GM12873 (cell line): ENCODE measurements at regions not wholly inside any gene's neighbourhood (a gene's known extent, or its start where the extent isn't known, plus 50 kb on each side); places are given as distances from the start of the nearest gene placed in this dataset.

Source experiments
- TF ChIP-seq, protein P1 (sequence below): IDR thresholded peaks from 2 replicates; pipeline ENCODE4 v1.5.1; 2012; ENCODE audit warnings: low read depth, mild to moderate bottlenecking, moderate library complexity, low read length, control low read depth; ENCODE audit not compliant: insufficient read depth; ENCODE audit errors: missing control alignments

DNA sequence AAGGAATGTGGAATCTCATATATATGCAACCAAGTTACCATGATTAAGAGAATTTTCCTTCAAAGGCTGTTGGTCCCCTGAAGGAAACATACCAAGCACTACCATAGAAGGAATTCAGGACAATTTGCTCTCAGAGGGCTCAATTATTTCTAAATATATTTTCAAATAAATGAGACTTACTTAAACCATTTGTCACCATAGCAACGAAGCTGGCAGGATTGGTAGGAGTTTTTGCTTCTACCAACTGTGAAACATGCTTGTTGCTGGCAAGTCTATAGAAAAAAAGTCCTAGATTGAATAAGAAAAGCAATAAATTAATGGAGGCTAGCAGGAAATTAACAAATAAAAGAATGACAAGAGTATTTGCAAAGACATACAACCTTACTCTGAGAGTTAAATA, 156.9 kb upstream of the NPSR1 start:
- TF ChIP-seq, protein P1, sequence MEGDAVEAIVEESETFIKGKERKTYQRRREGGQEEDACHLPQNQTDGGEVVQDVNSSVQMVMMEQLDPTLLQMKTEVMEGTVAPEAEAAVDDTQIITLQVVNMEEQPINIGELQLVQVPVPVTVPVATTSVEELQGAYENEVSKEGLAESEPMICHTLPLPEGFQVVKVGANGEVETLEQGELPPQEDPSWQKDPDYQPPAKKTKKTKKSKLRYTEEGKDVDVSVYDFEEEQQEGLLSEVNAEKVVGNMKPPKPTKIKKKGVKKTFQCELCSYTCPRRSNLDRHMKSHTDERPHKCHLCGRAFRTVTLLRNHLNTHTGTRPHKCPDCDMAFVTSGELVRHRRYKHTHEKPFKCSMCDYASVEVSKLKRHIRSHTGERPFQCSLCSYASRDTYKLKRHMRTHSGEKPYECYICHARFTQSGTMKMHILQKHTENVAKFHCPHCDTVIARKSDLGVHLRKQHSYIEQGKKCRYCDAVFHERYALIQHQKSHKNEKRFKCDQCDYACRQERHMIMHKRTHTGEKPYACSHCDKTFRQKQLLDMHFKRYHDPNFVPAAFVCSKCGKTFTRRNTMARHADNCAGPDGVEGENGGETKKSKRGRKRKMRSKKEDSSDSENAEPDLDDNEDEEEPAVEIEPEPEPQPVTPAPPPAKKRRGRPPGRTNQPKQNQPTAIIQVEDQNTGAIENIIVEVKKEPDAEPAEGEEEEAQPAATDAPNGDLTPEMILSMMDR: no peak

DNA sequence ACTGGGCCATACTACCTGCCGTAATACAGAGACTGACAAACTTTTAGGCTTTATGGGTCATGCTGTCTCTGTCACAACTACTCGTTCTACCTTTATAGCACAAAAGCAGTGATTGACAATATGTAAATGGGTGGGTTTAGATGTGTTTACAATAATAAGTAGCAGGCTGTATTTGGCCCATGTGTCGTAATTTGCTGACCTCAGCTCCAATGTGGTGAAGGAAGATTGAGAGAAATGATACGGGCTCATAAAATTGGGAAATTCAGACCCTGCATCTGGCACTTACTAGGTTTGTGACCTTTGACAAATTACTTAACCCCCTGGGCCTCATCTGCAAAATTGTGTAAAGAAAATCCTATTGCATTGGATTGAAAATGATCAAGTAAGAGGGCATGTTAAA, 150.8 kb upstream of the NPSR1 start:
- TF ChIP-seq, protein P1: no peak

DNA sequence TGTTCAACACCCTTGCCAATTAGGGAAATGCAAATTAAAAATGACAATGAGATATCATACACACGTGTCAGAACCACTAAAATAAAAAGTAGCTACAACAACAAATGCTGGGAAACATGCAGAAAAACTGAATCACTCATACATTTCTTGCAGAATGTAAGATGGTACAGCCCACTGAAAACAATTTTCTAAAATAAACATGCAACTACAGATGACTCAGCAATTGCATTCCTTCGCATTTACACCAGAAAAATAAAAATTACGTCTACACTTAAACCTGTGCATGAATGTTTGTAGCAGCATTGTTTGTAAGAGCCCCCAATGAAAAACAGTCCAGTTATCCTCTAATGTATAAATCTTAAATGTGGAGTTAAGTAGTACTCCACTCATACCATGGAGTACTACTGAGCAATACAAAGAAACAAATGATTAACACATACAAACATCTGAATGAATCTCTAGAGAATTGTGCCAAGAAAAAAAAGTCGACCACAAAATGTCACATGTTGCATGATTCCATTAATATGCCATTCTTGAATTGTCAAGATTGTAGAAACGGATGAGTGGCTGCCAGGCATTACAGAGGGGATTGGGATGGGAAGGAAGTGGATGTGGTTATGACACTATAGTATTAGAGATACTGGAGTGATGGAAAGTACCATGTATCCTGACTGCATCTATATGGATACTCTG, 134.6 kb upstream of the NPSR1 start:
- TF ChIP-seq, protein P1: no peak

DNA sequence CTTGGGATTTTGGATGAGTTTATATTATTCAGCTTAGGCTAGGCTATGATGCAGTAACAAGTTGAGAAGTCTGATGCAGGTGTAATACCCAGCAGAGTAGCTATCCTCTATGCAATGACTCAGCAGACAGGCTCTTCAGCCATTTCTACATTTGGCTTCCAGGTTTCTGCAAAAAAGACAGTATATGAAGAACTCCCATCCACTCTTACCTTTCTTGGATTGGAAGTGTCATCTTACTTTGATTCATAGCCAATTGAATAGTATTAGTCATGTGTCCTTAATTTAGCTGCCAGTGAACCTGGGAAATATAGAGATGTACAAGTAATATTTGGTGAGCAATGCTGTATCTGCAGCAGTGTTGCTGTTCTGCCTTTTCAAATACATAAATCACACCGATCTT, 127.8 kb upstream of the NPSR1 start:
- TF ChIP-seq, protein P1: no peak

DNA sequence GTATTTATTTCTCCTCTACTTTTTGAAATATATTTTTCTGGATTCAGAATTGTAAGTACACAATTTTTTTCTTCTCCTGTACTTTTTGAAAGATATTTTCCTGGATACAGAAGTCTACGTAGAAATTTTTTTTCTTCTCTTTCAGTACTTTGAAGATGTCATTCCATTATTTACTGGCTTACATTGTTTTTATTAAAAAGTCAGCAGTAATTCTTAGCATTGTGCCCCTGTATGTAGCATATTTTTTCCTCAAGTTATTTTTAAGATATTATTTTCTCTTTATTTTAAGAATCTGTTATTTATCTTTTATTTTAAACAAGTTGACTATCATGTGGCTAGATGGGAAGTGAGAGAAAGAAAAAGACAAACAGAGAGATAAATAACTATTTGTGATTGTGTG, 119.0 kb upstream of the NPSR1 start:
- TF ChIP-seq, protein P1: no peak

DNA sequence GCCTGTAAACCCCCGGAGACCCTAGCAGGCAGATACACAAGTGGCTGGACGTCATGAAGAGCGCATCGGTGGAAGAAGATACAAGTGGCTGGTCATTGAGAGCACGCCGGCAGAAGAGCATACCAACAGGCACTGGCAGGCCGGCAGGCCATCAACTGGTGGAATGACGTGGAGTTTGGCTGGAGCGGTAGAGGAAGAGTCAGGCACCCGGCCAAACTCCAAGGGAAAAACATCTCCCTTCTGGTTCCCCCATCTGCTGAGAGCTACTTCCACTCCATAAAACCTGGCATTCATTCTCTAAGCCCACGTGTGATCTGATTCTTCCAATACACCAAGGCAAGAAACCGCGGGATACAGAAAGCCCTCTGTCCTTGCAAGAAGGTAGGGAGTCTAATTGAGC, 113.4 kb upstream of the NPSR1 start:
- TF ChIP-seq, protein P1: no peak

DNA sequence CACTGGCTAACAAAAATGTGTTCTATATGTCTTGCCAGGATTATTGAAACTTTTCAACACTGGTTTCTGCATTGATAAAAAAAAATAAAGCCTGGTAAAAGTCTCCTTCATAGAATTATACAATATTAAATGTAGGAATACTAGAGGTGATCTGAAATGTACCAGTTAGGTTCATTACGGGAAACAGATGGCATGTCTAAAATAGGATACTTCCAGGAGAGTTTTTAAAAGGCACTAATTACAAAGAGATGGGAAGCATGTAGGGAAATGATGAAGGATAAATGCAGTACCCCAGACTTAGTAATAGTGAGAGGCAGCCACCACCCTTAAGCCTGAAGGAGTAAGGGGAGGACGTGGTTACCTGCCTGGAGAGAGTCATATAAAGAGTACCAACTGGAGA, 107.0 kb upstream of the NPSR1 start:
- TF ChIP-seq, protein P1: no peak
